DMS79 treated with DMSO at 0.1 percent for 48 hours (cell line): ENCODE measurements at regions not wholly inside any gene's neighbourhood (a gene's known extent, or its start where the extent isn't known, plus 50 kb on each side); places are given as distances from the start of the nearest gene placed in this dataset.
"Not testable (repeated sequence)": the region's sequence is repeated elsewhere in the genome, so short reads cannot be mapped to it uniquely, and the experiment has no call there.

Experiments
- DNase-seq: peaks from one replicate; lab custom pipeline; 2025; lab: John Stamatoyannopoulos, UW

GRCh38 chr5:133881576-133882388, 86.6 kb downstream of the C5orf15 start:
- DNase-seq = no peak

- DNase-seq = no peak
Measured at GRCh38 chr5:133878236-133878555, 90.2 kb downstream of the C5orf15 start.

DNA sequence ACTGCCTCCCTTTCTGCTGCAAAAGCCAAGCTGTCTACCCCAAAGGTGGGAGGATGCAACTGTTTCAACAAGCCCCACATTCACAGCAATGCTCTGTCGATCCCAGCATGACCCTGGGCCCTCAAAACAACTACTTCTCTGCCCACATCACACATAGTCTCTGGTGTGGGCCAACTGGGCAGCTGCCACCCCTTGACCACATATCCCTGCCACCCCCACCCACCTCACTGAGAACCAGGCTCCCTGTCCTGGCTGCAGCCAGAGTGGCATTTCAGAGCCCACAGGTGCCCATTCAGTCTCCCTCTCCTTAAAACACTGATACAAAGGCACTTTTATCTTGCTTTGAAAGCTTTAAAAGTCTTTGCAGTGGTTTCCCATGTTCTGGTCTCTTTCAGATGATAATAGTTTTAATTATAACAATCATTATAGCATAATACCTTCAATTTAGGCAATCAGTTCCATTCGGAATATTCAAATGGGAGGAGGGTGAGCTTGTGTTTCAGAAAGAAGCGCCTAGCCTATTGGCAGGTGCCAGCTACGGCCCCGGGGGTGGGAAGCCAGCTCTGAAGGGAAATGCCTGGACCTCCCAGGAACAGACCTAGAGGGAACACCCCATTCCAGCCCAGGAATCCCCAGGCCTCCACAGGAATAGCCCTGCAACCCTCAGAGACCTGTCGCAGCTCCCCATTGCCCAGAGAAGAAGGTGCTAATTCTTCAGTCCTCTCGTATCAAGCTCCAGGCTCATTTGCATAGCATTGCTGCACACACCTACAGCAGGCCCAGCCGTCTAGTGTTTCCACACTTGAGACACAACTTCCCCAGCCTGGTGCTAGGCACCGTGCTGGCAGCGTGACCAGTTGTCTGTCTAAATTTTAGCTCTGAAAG, 90.8 kb downstream of the C5orf15 start:
- DNase-seq = no peak

DNA sequence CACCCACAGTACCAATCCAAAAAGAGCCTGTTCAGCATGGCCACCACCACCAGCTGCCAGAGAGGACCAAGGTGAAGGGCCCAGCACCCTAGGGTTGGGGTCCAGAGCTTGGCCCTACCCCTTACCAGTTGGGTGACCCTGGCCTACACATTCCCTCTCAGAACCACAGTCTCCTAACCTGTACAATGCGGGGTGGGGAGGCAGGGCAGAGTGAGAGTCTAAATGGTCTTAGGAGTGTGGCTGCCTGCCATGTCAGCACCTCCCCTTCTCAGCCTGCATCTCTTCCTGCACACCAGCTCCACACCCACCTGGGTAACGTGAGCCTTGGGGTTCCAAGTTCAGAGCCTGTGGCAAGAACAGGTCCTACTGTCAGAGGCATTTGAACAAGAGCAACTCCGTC, 92.2 kb downstream of the C5orf15 start:
- no peak for DNase-seq

DNA sequence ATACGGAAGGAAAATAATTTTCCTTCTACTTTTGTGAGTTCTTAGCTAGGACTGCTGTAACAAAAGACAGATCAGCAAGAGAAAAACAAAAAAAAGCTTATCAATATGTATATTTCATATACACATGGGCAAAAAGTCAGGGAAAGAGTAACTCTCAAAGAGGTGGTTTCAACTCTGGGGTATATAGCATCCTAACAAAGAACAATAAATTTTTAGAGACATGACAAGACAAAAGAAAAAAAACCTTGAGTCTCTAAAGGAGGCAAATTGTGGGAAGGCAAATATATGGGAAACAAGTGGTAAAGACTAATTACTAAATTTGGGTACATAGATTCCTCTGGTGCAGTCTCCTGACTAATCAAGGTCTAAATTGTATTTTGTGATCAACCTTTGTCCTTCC, 93.2 kb downstream of the C5orf15 start:
- no peak for DNase-seq

GRCh38 chr5:133873449-133873848, 95.0 kb downstream of the C5orf15 start:
- no peak for DNase-seq

- no peak for DNase-seq
Measured at GRCh38 chr5:133870661-133871060, 97.8 kb downstream of the C5orf15 start.

GRCh38 chr5:133869519-133870335, 98.7 kb downstream of the C5orf15 start:
- no peak for DNase-seq

GRCh38 chr5:133868946-133869518, 99.4 kb downstream of the C5orf15 start:
- no peak for DNase-seq

DNA sequence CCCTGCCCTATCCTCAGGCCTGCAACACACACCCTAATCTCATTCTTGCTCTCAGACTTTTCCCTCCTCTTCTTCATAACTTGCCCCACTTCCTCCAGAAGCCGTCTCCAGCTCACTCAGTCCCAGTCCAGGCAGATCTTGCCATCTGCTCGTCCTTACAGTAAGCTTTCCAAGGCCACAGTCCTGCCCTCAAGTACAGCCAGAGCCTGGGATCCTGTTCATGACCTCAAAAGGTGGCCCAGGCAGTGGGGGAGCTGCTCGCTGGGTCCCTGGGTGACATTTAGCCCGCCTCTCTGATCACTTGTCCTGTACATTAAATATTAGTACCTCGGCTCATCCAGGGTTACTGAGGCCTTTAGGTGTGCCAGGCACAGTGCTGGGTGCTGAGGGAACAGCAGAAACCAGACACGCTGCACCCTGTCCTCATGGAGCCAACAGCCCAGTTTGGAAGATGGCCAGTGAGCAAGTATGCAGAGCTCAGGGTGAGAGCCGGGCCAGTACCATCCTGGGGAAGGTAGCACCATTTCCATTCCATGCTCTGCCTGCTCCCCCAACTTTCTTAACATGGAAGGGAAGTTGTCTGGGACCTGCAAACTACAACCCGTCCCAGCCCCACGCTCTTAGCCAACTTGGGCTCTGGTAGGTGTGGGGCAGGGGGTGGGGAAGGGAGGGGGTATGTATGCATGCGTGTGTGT, 100.4 kb downstream of the C5orf15 start:
- no peak for DNase-seq

- no peak for DNase-seq
Measured at GRCh38 chr5:133867341-133867740, 101.1 kb downstream of the C5orf15 start.

DNA sequence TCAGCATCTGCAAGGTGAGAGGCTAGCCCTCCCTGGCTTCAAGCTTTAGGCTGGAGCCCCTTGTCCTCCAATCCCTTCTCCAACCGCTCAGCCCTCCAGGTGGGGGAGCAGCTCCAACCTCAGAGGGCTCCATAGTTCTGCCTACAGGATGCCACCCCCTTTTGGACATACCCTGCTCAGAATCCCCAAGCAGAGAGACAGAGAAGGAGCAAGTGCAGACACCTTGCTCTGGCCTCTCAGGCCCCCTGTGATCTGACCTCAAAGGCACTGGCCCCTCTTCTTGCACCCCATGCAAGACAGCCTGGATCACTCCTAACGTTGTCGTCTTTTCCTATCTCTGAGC, 101.6 kb downstream of the C5orf15 start:
- DNase-seq = no peak

DNA sequence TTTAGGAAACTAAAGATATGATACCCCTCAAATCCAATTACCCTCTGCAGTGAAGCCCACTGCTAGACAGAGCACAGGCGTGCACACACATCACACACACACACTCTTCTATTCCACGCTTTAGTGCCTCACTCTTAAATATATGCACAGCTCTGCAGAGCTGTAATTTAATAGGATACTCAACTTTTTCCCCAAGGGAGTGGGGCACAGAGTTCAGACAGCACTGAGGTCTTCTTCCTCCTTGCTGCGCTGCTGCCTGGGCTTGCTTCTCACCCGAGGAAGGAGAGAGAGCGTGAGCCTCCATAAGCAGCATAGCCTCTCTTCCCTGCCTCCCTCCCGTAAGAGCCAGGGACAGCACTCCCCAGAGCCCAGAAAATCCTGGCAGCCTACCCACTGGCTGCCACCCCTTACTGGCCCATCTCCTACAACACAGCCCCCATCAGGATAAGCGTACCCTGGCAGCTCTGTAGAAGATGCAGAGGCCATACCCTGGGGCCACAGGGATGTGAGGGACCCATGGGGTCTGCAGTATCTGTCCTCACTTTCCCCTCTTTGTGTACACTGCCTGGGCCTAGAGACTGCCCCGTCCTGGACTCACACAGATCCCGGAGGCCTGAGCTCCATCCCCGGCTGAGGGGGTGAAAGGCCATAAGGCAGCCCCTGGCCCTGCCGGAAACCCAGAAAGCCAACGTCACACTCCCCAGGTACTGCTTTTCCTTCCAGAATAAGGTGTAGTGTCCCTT, 102.1 kb downstream of the C5orf15 start:
- no peak for DNase-seq

GRCh38 chr5:133865113-133865512, 103.3 kb downstream of the C5orf15 start:
- DNase-seq = no peak

DNA sequence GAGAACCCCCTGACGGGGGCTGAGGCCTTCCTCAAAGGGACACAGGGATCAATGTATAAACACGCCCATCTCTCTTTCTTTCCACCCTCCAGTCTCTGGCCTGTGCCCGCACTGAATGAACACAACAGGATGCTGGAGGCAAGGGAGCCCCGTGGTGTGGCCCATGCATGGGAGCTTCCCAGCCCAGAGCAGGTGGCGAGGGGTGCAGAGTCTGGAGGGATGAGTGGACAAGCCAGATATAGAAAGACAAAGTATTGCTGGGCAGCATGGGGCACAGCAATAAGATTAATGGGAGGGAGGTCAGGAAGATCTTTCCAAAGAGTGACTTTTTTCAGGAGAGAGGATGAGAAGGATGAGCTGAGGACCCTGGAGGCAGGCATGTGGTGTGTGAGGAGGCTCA, 103.7 kb downstream of the C5orf15 start:
- DNase-seq = no peak

GRCh38 chr5:133863857-133864585, 104.4 kb downstream of the C5orf15 start:
- no peak for DNase-seq

DNA sequence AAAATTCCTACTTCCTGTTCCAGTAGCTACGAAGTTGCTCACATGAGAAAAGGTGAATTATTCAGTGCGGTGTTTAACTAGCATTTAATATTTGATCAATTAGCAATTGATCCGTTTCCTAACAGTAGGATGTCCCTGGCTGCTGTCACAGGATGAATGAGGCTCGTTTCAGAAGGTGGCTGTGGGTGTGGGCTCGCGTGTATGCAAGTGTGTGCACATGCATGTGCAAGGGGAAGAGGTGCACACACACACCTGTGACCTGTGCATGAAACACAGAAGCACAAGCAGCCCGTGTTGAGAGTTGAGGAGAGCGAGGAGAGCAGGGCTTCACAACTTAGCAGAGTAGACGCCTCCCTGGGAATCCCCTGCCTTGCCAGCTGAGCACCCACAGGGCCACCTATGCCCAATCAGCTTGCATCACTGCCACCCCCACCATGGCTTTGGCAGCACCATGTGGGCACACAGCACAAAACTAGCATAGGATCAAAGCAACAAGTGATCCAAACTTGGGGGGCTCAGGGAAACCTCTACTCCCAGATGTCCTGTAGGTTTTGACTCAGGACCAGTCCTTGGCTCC, 107.2 kb downstream of the C5orf15 start:
- no peak for DNase-seq

GRCh38 chr5:133859073-133859472, 109.4 kb downstream of the C5orf15 start:
- DNase-seq = no peak

DNA sequence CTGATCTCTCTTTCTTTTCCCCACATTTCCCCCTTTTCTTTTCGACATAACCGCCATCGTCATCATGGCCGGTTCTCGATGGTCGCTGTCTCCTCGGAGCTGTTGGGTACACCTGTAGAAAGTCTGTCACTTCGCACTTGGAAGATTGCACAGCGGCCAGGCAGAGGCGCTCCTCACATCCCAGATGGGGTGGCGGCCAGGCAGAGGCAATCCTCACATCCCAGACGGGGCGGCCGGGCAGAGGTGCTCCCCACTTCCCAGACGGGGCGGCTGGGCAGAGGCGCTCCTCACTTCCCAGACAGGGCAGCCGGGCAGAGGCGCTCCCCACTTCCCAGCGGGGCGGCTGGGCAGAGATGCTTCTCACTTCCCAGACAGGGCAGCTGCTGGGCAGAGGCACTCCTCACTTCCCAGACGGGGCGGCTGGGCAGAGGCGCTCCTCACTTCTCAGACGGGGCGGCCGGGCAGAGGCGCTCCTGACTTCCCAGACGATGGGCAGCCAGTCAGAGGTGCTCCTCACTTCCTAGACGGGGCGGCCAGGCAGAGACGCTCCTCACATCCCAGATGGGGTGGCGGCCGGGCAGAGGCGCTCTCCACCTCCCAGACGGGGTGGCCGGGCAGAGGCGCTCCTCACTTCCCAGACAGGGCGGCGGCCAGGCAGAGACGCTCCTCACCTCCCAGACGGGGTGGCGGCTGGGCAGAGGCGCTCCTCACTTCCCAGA, 110.7 kb downstream of the C5orf15 start:
- not testable (repeated sequence) for DNase-seq
